ENCODE measurements at regions not wholly inside any gene's neighbourhood (a gene's known extent, or its start where the extent isn't known, plus 50 kb on each side); places are given as distances from the start of the nearest gene placed in this dataset.
"Not testable (repeated sequence)": the region's sequence is repeated elsewhere in the genome, so short reads cannot be mapped to it uniquely, and the experiment has no call there.

DNA sequence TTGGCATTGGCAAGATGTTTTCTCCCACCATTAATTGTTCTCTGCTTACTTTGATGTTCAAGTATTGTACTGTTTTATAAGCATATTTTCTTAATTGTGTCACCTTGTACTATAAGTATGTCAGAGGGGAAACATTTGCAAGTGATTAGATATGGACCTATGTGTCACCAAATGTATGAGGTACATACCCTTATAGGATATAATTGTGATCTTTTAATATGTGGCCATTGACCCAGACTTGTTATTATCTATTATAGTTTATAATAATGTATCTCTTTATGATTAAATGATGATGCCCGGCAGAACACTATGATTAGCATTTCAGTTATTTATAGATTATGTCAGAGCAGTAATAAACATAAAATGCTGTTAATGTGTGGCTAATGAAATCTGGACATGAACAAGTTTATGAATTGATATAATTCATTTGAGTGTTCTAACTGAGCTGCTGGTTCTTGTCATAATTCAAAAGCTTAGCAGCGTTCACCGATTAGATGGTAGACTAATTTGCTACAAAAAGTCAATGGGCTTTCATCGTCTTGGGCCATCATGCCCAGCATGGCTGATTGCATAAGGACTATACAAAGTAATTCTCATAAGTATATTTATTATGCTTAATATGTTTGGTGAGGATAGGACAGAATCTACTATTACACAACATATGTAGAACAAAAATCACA lies 480.9 kb upstream of the FANCL start:
- no peak for DNase-seq (ENCODE audit: low read depth in 2 of 2)

DNA sequence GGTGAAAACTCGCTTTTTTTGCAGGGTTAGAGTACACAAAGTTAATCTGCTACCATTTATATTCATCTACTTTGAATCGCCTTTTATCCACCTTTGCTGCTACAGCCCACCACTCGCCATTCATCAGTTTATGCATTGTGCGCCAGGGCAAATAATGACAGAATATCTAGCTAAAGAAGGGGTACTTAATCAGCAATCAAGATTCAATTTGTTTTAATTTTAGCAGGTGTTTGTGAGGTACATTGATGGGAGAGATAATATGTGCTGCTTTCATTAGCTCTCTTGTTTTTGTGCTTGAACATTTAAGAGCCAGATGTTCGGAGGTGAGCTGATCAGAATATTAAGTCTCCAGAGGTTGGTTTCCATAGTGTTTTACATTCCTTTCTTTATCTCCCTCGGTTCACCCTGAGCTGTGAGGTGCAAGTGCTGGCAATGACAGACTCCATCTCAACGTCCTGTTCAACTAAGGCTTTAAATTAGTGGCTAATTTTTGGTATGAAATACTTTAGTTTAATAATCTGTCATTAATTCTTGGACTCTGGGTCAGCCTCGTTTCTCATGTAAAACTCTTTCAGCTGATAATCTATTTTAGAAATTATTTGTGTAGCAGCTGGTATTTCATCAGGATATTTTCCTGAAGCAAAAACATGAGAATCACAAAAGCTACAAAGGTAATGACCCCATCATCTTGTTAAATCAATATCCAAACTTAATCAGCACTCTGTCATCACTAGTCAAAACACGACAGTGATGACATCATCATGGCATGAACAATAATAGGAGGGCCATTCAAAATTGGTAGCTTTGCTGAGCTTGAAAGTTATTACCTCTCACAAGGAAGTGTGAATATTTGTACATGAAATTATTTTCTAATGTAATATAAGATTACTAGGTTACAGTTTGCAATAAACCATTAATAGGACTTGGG lies 479.9 kb upstream of the FANCL start:
- DNase-seq (ENCODE audit: low read depth in 2 of 2): no peak

DNA sequence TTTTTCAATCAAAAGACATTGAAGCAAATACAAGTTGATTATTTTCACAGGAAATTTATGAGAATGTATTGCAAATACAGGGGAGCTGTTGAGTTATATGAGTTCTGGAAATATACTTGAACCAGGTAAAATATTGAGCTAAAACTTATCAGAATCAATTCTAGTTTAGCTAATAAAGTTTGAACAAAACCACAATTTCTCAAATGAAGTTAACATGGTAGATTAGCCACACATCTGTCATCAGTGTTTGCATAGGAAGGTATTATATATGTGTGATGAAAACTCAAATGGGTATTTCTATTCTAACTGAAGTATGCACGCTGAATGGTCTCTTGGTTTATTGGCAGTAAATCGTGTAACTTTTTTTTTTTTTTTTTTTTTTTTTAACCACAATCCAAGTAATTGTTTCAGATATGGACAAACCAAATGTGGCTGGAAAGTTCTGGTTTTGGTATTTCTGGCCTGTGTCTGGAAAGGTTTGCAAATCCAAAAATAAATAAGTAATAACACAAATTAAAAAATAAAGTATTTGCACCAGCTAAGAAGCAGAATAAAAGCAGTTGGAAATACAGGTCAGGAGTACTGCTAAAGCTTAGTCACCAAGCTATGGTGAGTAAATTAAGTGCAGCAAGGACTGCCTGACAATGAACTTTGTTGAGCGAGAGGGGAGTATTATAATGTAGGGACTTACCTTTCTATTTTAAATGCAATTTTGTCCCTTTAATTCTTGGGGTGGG lies 479.1 kb upstream of the FANCL start:
- DNase-seq (ENCODE audit: low read depth in 2 of 2): no peak

DNA sequence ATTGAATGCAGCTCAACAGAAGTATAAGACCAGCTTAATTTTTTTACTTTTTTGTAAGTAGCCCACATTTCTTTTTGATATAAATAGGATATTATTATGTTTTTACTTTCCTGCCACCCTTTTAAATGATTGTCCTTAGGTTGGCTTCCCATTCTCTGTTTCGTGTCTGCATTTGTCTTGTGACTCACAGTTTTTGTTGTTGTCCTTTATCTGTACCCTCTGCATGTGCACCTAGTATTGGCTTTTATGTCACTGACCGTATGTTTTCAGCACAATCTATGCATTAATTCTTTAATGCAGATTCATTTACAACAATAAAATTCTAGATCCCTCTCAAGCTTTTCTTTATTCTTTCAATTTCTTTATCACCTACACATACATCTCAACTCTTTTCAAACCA lies 474.2 kb upstream of the FANCL start:
- DNase-seq (ENCODE audit: low read depth in 2 of 2): no peak

DNA sequence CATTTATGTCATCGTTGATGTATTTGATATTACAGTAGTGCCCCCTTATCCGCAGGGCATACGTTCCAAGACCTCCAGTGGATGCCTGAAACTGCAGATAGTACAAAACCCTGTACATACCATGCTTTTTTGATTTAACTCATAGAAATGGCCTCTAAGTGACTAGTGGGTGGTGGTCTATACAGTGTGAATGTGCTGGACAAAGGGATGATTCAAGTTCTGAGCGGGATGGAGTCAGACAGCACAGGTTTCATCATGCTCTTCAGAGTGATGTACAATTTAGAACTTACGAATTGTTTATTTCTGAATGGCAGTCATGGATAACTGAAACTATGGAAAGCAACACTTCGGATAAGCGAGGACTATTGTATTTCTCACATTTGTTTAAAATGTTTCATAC lies 473.1 kb upstream of the FANCL start:
- no peak for DNase-seq (ENCODE audit: low read depth in 2 of 2)

DNA sequence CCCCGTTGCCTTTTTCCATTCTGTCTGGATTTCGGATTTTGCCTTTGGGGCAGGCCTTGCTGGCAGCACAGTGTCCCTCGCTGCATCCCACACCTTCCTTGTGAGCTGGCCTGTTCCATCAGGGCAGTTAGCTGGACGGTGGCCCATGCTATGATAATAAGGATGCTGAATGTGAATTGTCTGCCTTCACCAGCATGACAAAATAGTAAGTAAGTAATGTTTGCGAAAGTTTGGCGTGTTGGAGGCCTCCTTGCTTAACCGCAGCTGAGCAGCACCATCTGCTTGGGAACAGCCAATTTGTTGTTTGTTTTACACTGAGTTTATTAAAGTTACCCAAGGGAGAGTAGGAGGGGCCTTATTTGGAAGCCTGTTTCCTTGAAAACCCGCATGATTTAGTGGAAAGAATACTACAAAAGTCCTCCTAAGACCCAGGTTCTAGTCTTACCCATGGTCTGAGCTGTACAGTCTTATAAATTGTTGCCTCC lies 469.7 kb upstream of the FANCL start:
- DNase-seq (ENCODE audit: low read depth in 2 of 2): no peak

DNA sequence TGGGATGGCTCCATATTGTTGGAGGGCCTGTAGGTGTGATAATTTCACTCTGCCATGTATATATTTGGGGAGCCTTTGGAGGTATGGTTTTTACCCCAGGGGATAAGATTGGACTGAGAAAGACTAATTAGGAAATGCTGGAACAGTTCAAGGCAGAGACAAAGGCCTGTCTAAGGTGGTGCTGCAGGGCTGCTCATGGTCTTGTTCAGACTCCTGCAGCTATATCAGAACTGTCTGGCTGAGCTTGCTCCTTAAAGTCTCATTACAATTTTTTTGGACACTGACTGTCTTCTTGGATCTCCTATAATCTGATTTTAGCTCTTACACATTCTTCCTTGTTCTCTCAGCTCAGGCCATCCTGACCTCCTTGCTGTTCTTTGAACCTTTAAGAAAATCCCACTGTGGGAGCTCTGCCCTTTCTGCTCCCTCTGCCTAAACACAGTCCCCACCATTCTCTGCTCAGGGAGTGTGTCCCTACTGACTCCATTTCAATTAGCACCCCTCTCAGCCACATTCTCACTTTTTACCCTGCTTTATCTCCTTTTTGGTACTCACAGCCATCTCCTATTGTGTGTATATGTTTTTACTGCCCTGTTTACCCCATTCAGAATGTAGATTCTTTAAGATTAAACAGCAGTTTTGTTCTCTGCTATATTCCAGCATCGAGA lies 468.7 kb upstream of the FANCL start:
- no peak for DNase-seq (ENCODE audit: low read depth in 2 of 2)

DNA sequence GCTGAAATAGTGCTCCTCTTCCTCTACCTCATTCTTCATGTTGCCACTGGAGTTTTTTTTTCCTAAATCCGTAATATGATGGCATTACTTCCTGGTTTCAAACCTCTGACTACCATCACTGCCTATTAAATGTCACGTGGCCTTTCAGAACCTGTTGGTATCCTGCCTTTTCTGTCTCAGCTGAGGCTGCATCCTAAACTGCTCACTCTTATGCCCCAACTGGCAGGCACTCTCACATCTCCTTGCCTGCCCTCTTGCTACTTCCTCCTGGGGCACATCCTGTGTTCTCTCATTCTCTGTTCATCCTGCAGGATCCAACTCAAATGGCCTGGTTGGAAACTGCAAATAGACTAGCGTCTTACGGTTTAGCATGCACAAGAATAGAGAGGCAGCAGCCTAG lies 468.1 kb upstream of the FANCL start:
- no peak for DNase-seq (ENCODE audit: low read depth in 2 of 2)

DNA sequence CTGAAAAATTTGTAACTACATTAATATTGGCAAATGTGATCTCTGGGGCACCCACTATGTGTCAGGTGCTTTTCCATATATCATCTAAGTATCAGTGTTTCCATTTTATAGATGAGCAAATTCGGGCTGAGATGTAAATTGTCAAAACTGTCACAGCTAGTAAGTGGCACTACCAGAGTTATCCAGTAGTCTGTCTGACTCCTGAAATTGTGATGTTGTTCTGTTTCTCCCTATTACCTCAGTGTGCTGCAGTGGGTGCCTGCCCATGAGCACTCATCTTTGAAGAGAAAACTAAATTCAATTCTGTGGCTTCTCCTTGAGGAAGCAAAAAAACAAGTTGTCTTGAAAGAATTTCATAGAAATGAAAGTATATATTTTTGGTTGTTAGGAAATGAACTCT lies 467.4 kb upstream of the FANCL start:
- DNase-seq (ENCODE audit: low read depth in 2 of 2): no peak

DNA sequence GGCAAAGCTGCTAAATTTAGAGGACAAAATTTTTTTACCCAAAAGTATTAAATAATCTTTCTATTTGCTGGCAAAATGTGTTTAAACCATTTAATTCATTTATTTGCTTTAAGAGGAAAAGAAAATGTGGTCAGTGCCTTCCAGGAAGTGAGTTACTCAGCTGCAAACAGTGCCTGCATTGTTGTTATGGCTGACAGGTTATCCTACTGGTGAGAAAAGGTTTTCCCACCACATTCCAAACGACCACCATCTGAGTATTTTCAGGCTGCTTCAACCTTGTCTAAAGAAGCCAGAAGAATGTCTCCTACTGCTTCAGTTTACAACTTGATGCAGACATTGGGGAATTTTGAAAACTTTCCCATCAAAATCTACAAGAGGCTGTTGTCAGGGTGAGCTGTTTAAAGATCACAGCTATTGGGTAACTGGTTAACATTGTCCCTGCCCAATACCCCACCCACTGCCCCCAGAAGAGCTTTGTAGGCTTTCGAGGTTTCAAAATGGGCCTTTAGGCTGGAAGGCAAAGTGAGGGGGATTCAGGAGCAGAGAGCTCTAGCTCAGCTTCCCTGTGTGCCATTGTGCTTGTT lies 461.3 kb upstream of the FANCL start:
- DNase-seq (ENCODE audit: low read depth in 2 of 2): no peak

DNA sequence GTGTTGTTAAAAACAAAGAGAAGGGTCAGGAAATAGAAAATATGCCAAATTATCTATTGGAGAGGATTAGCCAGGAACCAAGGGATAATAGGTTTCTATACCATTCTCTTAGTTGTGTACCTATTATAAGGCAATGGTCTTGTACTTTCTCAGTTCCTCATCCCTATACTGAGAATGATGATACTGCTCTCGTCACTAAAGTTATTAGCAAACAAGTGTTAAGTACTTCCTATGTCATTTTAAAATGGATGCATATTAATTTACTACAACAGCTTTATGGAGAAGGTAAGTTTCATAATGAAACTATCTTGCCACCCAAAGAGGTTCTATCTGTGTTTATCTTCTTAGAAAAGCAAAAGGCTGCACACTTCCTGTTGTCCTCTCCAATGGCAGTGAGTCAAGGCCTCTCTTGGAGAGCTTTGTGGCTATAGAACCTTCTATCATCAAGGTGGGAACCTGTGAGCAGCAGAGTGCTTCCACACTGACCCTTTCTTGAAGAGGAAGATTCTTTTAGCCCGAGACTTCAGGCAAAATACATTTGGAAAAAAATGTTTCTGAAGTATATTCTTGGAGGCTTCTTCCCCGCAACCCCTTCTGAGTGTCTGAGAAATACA lies 460.7 kb upstream of the FANCL start:
- DNase-seq (ENCODE audit: low read depth in 2 of 2): no peak

DNA sequence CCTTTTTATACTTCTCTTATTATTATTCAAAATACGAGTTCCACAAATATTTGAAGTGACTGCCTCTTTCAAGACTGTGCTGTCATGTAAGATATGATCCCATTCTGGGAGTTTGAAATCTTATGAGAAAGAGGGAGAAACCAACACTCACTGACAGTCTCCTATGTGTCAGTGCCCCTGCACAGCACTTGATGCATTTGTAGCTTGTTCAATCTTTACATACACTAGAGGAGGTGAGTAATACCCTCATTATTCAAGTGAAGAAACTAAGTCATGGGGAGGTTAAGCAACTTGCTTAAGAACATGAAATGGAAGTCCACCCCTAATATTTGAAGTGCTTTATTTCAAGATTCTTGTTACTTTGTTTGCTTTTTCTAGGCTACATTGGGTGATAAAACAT lies 459.5 kb upstream of the FANCL start:
- no peak for DNase-seq (ENCODE audit: low read depth in 2 of 2)

DNA sequence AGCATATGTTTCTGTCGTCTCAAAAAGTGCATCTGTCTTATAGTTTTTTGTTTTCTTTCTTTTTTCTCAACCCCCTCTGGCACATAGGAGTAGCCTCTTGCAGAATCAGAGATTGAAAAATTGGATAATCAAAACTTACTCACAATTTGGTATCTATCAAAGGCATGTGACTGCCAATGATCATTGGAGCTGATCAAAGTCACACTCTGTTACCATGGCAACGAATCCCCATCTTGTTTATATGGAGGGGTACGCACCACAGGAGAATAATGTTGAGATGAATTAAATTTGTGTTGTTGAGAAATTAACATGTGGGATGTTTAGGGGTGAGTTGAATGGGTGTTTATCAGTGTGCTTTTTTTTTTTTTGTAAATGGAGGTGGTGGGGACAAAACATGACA lies 458.3 kb upstream of the FANCL start:
- no peak for DNase-seq (ENCODE audit: low read depth in 2 of 2)

DNA sequence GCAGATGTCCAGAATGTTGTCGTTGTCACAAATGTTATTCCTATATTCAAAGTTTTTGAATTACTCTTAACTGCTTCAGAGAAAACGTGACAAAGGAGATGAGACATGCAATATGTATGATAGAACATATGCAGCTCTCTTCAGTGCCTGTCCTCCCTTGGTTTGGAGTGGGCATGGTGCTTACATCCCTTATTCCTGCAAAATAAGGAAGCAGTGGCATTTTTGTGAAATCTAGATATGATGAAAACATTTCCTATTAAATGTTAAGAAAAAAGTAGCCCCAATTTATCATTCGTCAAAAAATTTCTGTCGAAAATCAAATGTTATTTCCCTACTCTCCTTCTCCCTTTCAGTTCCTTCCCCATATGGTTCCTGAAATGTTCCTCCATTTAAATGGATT lies 457.5 kb upstream of the FANCL start:
- DNase-seq (ENCODE audit: low read depth in 2 of 2): no peak

DNA sequence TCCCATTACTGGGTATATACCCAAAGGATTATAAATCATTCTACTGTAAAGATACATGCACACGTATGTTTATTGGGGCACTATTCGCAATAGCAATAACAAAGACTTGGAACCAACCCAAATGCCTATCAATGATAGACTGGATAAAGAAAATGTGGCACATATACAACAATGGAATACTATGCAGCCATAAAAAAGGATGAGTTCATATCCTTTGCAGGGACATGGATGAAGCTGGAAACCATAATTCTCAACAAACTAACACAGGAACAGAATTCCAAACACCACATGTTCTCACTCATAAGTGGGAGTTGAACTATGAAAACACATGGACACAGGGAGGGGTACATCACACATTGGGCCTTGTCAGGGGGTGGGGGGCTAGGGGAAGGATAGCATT lies 453.0 kb upstream of the FANCL start:
- DNase-seq (ENCODE audit: low read depth in 2 of 2): not testable (repeated sequence)

DNA sequence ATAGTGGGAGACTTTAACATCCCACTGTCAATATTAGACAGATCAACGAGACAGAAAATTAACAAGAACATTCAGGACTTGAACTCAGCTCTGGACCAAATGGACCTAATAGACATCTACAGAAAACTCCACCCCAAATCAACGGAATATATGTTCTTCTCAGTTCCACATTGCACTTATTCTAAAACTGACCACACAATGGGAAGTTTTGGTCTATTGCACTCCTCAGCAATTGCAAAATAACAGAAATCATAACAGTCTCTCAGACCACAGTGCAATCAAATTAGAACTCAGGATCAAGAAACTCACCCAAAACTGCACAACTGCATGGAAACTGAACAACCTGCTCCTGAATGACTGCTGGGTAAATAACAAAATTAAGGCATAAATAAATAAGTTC lies 449.9 kb upstream of the FANCL start:
- DNase-seq (ENCODE audit: low read depth in 2 of 2): not testable (repeated sequence)

DNA sequence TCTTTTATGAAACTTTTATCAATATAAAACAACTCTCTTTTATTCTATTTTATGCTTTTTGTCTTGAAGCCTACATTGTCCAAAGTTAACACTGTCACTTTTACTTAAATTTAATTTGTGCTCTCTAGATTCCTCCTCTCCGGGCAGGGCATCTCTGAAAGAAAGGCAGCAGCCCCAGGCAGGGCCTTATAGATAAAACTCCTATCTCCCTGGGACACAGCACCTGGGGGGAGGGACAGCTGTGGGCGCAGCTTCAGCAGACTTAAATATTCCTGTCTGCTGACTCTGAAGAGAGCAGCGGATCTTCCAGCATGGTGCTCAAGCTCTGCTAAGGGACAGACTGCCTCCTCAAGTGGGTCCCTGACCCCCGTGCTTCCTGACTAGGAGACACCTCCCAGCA lies 447.7 kb upstream of the FANCL start:
- DNase-seq (ENCODE audit: low read depth in 2 of 2): no peak

DNA sequence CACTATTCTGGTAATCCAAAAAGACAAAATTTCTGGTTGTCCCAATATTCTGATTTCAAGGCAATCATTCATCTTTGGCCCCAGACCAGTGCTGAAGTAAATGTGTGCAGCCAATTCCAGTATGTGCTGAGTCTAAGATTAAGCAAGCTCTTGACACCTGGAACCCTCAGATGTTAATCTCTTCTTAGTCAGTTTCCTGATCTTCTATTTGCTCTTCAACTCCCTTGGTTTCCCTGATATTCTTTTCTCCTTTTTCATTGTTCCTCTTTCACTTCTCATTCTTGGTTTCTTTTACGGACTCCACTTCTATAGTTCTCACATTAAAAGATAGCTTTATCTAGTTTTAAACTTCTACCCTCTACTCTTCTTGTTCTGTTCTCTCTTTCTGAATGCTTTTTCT lies 445.7 kb upstream of the FANCL start:
- no peak for DNase-seq (ENCODE audit: low read depth in 2 of 2)

DNA sequence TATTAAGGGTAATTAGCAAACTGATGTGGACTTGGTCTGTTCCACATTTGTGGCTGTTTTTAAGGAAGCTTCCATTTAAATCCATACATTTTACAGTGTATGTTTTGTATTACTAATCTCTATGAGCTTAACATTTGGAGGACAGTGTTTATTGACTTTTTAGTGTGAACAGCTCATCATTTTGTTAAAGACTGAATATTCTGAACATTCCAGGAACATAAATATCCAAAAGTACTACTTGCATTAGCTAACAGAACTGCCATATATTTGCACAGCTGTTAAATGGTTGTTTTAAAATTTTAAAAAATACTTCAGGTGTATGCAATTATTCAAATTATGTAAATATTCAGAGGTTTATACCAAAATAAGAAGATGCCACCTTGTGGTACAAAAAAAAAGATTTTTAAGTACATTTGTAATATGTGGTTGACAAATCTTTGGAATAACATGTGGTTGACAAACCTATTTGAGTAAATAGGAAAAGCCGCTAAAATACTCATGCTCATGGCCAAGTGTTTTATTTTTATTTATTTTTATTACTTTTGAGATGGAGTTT lies 439.7 kb upstream of the FANCL start:
- DNase-seq (ENCODE audit: low read depth in 2 of 2): no peak

DNA sequence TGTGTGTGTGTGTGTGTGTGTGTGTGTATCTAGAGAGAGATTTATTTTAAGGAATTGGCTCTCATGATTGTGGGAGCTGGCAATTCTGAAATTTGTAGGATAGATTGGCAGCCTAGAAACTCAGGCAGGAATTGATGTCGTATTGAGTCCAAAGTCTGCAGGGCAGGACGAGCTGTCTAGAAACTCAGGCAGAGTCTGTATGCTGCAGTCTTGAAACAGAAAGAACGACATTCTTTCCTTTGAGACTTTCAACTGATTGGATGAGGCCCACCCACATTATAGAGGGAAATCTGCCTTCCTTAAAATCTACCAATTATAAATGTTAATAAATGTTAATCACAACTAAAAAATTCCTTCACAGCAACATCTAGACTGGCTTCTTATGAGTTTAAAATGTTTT lies 436.6 kb upstream of the FANCL start:
- DNase-seq (ENCODE audit: low read depth in 2 of 2): no peak

DNA sequence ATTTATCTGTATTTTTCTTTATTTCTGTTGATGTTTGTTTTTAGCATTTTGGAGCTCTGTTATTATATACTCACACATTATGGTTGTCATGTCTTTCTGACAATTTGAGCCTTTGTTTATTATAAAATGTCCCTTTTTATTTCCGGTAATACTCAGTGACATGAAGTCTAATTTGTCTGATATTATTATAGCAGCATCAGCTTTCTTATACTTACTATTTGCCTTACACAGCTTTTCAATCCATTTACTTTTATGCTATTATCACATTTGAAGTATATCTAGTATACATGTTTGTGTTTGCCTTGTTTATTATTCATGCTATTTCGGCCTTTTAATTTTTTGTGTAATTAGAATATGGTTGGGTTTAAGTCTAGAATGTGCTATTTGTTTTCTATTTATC lies 430.6 kb upstream of the FANCL start:
- DNase-seq (ENCODE audit: low read depth in 2 of 2): no peak
